SK-N-SH treated with all-trans-retinoic acid at 6 μM for 48 hours (cell line): ENCODE measurements at regions not wholly inside any gene's neighbourhood (a gene's known extent, or its start where the extent isn't known, plus 50 kb on each side); places are given as distances from the start of the nearest gene placed in this dataset.

Experiments
- ARNTL ChIP-seq: fragments of 450-650 bp; formaldehyde crosslinking; IDR thresholded peaks from 2 replicates; pipeline ENCODE4 v1.5.0; 2020; ENCODE audit warnings: low read depth, mild to moderate bottlenecking, moderate library complexity, borderline replicate concordance
- CSDC2 ChIP-seq: fragments of 250-450 bp; sonication (Bioruptor Pico); IDR thresholded peaks from 2 replicates; pipeline ENCODE4 v1.5.0; 2020; ENCODE audit warnings: mild to moderate bottlenecking, moderate library complexity
- ESRRG ChIP-seq: fragments of 250-450 bp; sonication (Bioruptor Pico); IDR thresholded peaks from 2 replicates; pipeline ENCODE4 v1.6.1; 2021; ENCODE audit warnings: mild to moderate bottlenecking
- PATZ1 ChIP-seq: fragments of 250-450 bp; sonication (Bioruptor Pico); IDR thresholded peaks from 2 replicates; pipeline ENCODE4 v1.8.0; 2020; ENCODE audit warnings: mild to moderate bottlenecking, moderate library complexity, borderline replicate concordance
- RARB ChIP-seq: fragments of 250-450 bp; sonication (Bioruptor Pico); IDR thresholded peaks from 2 replicates; pipeline ENCODE4 v1.8.0; 2021; ENCODE audit warnings: mild to moderate bottlenecking, moderate library complexity
- SNAI2 ChIP-seq: fragments of 250-450 bp; sonication (Bioruptor Pico); IDR thresholded peaks from 2 replicates; pipeline ENCODE4 v1.5.0; 2020; ENCODE audit warnings: mild to moderate bottlenecking, moderate library complexity
- TSHZ2 ChIP-seq: fragments of 250-450 bp; sonication (Bioruptor Pico); IDR thresholded peaks from 2 replicates; pipeline ENCODE4 v1.5.0; 2020; ENCODE audit warnings: mild to moderate bottlenecking, moderate library complexity
- ZC3H10 ChIP-seq: fragments of 250-450 bp; sonication (Bioruptor Pico); IDR thresholded peaks from 2 replicates; pipeline ENCODE4 v1.5.1; 2021; ENCODE audit warnings: mild to moderate bottlenecking, moderate library complexity
- ZFP3 ChIP-seq: fragments of 250-450 bp; sonication (Bioruptor Pico); IDR thresholded peaks from 2 replicates; pipeline ENCODE4 v1.5.0; 2020; ENCODE audit warnings: mild to moderate bottlenecking, moderate library complexity
- ZFP30 ChIP-seq: fragments of 450-650 bp; formaldehyde crosslinking; IDR thresholded peaks from 2 replicates; pipeline ENCODE4 v1.5.0; 2022; ENCODE audit warnings: mild to moderate bottlenecking, moderate library complexity
- ZNF8 ChIP-seq: fragments of 450-650 bp; formaldehyde crosslinking; IDR thresholded peaks from 2 replicates; pipeline ENCODE4 v1.5.0; 2020; ENCODE audit warnings: mild to moderate bottlenecking, moderate library complexity
- TF ChIP-seq, protein P1 (sequence below): fragments of 250-450 bp; sonication (Bioruptor Pico); IDR thresholded peaks from 2 replicates; pipeline ENCODE4 v1.5.1; 2020; ENCODE audit warnings: low read depth, mild to moderate bottlenecking, moderate library complexity
- TF ChIP-seq, protein P2 (sequence below): fragments of 250-450 bp; sonication (Bioruptor Pico); IDR thresholded peaks from 2 replicates; pipeline ENCODE4 v1.5.1; 2021; ENCODE audit warnings: mild to moderate bottlenecking, moderate library complexity

DNA sequence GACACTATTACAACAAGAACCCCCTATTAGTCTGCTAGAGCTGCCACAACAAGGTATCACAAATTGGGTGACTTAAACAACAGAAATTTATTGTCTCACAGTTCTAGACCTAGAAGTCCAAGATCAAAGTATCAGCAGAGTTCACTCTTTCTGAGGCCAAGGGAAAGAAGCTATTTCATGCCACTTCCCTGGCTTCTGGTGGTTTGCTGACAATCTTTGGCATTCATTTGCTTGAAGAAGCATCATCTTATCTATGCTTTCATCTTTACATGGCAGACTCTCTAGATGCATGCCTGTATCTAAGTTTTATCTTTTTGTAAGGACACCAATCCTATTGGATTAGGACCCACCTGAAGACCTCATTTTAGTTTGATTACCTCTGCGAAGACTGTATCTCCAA is 296.8 kb upstream of the MARCKS start:
- TF ChIP-seq SNAI2 (no peak), ZFP3 (no peak), ESRRG (CRISPR knock-in tag) (no peak), ARNTL (CRISPR knock-in tag) (no peak), ZFP30 (CRISPR knock-in tag) (no peak), PATZ1 (CRISPR knock-in tag) (no peak), ZNF8 (no peak), RARB (CRISPR knock-in tag) (no peak), ZC3H10 (no peak), CSDC2 (CRISPR knock-in tag) (no peak), TSHZ2 (CRISPR knock-in tag) (no peak)
- TF ChIP-seq, protein P1, sequence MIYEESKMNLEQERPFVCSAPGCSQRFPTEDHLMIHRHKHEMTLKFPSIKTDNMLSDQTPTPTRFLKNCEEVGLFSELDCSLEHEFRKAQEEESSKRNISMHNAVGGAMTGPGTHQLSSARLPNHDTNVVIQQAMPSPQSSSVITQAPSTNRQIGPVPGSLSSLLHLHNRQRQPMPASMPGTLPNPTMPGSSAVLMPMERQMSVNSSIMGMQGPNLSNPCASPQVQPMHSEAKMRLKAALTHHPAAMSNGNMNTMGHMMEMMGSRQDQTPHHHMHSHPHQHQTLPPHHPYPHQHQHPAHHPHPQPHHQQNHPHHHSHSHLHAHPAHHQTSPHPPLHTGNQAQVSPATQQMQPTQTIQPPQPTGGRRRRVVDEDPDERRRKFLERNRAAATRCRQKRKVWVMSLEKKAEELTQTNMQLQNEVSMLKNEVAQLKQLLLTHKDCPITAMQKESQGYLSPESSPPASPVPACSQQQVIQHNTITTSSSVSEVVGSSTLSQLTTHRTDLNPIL (CRISPR knock-in tag), result no peak
- TF ChIP-seq, protein P2, sequence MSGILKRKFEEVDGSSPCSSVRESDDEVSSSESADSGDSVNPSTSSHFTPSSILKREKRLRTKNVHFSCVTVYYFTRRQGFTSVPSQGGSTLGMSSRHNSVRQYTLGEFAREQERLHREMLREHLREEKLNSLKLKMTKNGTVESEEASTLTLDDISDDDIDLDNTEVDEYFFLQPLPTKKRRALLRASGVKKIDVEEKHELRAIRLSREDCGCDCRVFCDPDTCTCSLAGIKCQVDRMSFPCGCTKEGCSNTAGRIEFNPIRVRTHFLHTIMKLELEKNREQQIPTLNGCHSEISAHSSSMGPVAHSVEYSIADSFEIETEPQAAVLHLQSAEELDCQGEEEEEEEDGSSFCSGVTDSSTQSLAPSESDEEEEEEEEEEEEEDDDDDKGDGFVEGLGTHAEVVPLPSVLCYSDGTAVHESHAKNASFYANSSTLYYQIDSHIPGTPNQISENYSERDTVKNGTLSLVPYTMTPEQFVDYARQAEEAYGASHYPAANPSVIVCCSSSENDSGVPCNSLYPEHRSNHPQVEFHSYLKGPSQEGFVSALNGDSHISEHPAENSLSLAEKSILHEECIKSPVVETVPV (CRISPR knock-in tag), result no peak
